CD1c-positive myeloid dendritic cell (primary cell): ENCODE measurements at regions not wholly inside any gene's neighbourhood (a gene's known extent, or its start where the extent isn't known, plus 50 kb on each side); places are given as distances from the start of the nearest gene placed in this dataset.
"Not testable (repeated sequence)": the region's sequence is repeated elsewhere in the genome, so short reads cannot be mapped to it uniquely, and the experiment has no call there.

Experiments
- DNase-seq: peaks from one replicate; pipeline ENCODE4 v3.0.0-alpha.2; 2016; ENCODE audit errors: extremely low spot score

- no peak for DNase-seq
These were observed 361.9 kb downstream of the C16orf95 start for GRCh38 chr16:86955136-86955855.

- DNase-seq: peak; percentile 2
These were observed 360.8 kb downstream of the C16orf95 start for GRCh38 chr16:86956437-86956836.

GRCh38 chr16:86957662-86958198, 359.5 kb downstream of the C16orf95 start:
- DNase-seq: not testable (repeated sequence)

- DNase-seq: no peak
These were observed 358.8 kb downstream of the C16orf95 start for GRCh38 chr16:86958423-86958822.

GRCh38 chr16:86959091-86959651, 358.0 kb downstream of the C16orf95 start:
- DNase-seq: no peak

- DNase-seq: no peak
These were observed 357.5 kb downstream of the C16orf95 start for GRCh38 chr16:86959729-86960128.

GRCh38 chr16:86960266-86960665, 356.9 kb downstream of the C16orf95 start:
- no peak for DNase-seq

- no peak for DNase-seq
These were observed 356.0 kb downstream of the C16orf95 start for GRCh38 chr16:86961171-86961601.

- DNase-seq: no peak
These were observed 354.9 kb downstream of the C16orf95 start for GRCh38 chr16:86962259-86962658.

GRCh38 chr16:86962913-86963312, 354.3 kb downstream of the C16orf95 start:
- no peak for DNase-seq

- DNase-seq: no peak
These were observed 353.3 kb downstream of the C16orf95 start for GRCh38 chr16:86963600-86964575.

GRCh38 chr16:86964796-86965241, 352.4 kb downstream of the C16orf95 start:
- no peak for DNase-seq

GRCh38 chr16:86965331-86965730, 351.9 kb downstream of the C16orf95 start:
- DNase-seq: no peak

- DNase-seq: no peak
These were observed 351.2 kb downstream of the C16orf95 start for GRCh38 chr16:86965840-86966550.

GRCh38 chr16:86966777-86967176, 350.4 kb downstream of the C16orf95 start:
- no peak for DNase-seq

GRCh38 chr16:86968866-86969265, 348.3 kb downstream of the C16orf95 start:
- no peak for DNase-seq

GRCh38 chr16:86969716-86970115, 347.5 kb downstream of the C16orf95 start:
- no peak for DNase-seq

- no peak for DNase-seq
These were observed 346.9 kb downstream of the C16orf95 start for GRCh38 chr16:86970279-86970678.

GRCh38 chr16:86970726-86971125, 346.5 kb downstream of the C16orf95 start:
- no peak for DNase-seq

GRCh38 chr16:86971251-86971650, 345.9 kb downstream of the C16orf95 start:
- no peak for DNase-seq

- DNase-seq: no peak
These were observed 343.1 kb downstream of the C16orf95 start for GRCh38 chr16:86974120-86974519.
